LNCAP (cell line): ENCODE measurements at regions not wholly inside any gene's neighbourhood (a gene's known extent, or its start where the extent isn't known, plus 50 kb on each side); places are given as distances from the start of the nearest gene placed in this dataset.

Experiments
- CTCF ChIP-seq: fragments of 450-650 bp; IDR thresholded peaks from 2 replicates; pipeline ENCODE4 v1.5.1; 2017; ENCODE audit warnings: mild to moderate bottlenecking

- no peak for TF ChIP-seq CTCF
These were observed 73.9 kb downstream of the LSM3 start for GRCh38 chr3:14252321-14253021.

- TF ChIP-seq CTCF = no peak
These were observed 74.5 kb downstream of the LSM3 start for GRCh38 chr3:14253022-14253706.

GRCh38 chr3:14253707-14254382 lies 75.2 kb downstream of the LSM3 start:
- no peak for TF ChIP-seq CTCF

- no peak for TF ChIP-seq CTCF
These were observed 76.4 kb downstream of the LSM3 start for GRCh38 chr3:14254812-14255702.

- TF ChIP-seq CTCF = no peak
These were observed 77.4 kb downstream of the LSM3 start for GRCh38 chr3:14256046-14256445.

GRCh38 chr3:14256561-14257342 lies 78.1 kb downstream of the LSM3 start:
- TF ChIP-seq CTCF = no peak
